H9 (cell line): ENCODE measurements at regions not wholly inside any gene's neighbourhood (a gene's known extent, or its start where the extent isn't known, plus 50 kb on each side); places are given as distances from the start of the nearest gene placed in this dataset.

Experiments used
- DNase-seq: peaks from one replicate; pipeline ENCODE4 v3.0.0-alpha.2; 2017
- H2AFZ ChIP-seq: one replicate; pipeline ENCODE4 v1.6.1; 2013; ENCODE audit warnings: mild to moderate bottlenecking, low read length, control low read depth, moderate library complexity
- H2AK5ac ChIP-seq: 2 replicates; pipeline ENCODE4 v1.6.1; 2013; ENCODE audit warnings: low read length, control low read depth, mixed read lengths; ENCODE audit not compliant: insufficient read length
- H2BK120ac ChIP-seq: one replicate; pipeline ENCODE4 v1.6.1; 2013; ENCODE audit warnings: low read depth, mild to moderate bottlenecking, low read length, control low read depth, inconsistent platforms; ENCODE audit not compliant: poor library complexity, severe bottlenecking
- H2BK12ac ChIP-seq: 2 replicates; pipeline ENCODE4 v1.6.1; 2013; ENCODE audit warnings: low read length, control low read depth, mixed read lengths, low read depth; ENCODE audit not compliant: insufficient read length
- H2BK15ac ChIP-seq: 2 replicates; pipeline ENCODE4 v1.6.1; 2013; ENCODE audit warnings: low read depth, low read length, control low read depth
- H2BK20ac ChIP-seq: one replicate; pipeline ENCODE4 v1.6.1; 2013; ENCODE audit warnings: low read depth, mild to moderate bottlenecking, low read length, control low read depth, inconsistent platforms; ENCODE audit not compliant: poor library complexity, severe bottlenecking
- H2BK5ac ChIP-seq: 2 replicates; pipeline ENCODE4 v1.6.1; 2013; ENCODE audit warnings: low read length, control low read depth, mixed read lengths; ENCODE audit not compliant: insufficient read length
- H3K14ac ChIP-seq: 2 replicates; pipeline ENCODE4 v1.6.1; 2013; ENCODE audit warnings: low read length, control low read depth; ENCODE audit not compliant: insufficient read depth
- H3K18ac ChIP-seq: 2 replicates; pipeline ENCODE4 v1.6.1; 2013; ENCODE audit warnings: low read depth, mild to moderate bottlenecking, mixed read lengths, low read length, control low read depth; ENCODE audit not compliant: insufficient read length
- H3K23ac ChIP-seq: 2 replicates; pipeline ENCODE4 v1.6.1; 2013; ENCODE audit warnings: low read length, control low read depth, mixed read lengths, low read depth; ENCODE audit not compliant: insufficient read length
- H3K23me2 ChIP-seq: 2 replicates; pipeline ENCODE4 v1.6.1; 2013; ENCODE audit warnings: low read depth, mild to moderate bottlenecking, mixed read lengths, low read length, control low read depth; ENCODE audit not compliant: insufficient read length, poor library complexity, severe bottlenecking
- H3K27ac ChIP-seq: 2 replicates; pipeline ENCODE4 v1.5.1; 2013; ENCODE audit warnings: low read length, control low read depth, mixed read lengths, low read depth; ENCODE audit not compliant: insufficient read length
- H3K27me3 ChIP-seq: 2 replicates; pipeline ENCODE4 v1.6.1; 2013; ENCODE audit warnings: low read length, control low read depth, inconsistent platforms; ENCODE audit not compliant: insufficient read depth
- H3K4ac ChIP-seq: 2 replicates; pipeline ENCODE4 v1.6.1; 2013; ENCODE audit warnings: low read depth, mild to moderate bottlenecking, control low read depth, inconsistent platforms, low read length, moderate library complexity
- H3K4me1 ChIP-seq: 2 replicates; pipeline ENCODE4 v1.6.1; 2013; ENCODE audit warnings: low read length, control low read depth, inconsistent platforms; ENCODE audit not compliant: insufficient read depth
- H3K4me2 ChIP-seq: 2 replicates; pipeline ENCODE4 v1.6.1; 2013; ENCODE audit warnings: low read length, control low read depth, mixed read lengths; ENCODE audit not compliant: insufficient read length, insufficient read depth
- H3K56ac ChIP-seq: 2 replicates; pipeline ENCODE4 v1.6.1; 2013; ENCODE audit warnings: low read depth, mild to moderate bottlenecking, mixed read lengths, low read length, control low read depth; ENCODE audit not compliant: insufficient read length
- H3K79me1 ChIP-seq: 2 replicates; pipeline ENCODE4 v1.6.1; 2013; ENCODE audit warnings: low read depth, mild to moderate bottlenecking, moderate library complexity, low read length, control low read depth, inconsistent platforms; ENCODE audit not compliant: insufficient read depth, poor library complexity, severe bottlenecking
- H3K79me2 ChIP-seq: 2 replicates; pipeline ENCODE4 v1.6.1; 2013; ENCODE audit warnings: low read length, control low read depth, inconsistent platforms; ENCODE audit not compliant: insufficient read depth
- H3K9ac ChIP-seq: 2 replicates; pipeline ENCODE4 v1.6.1; 2013; ENCODE audit warnings: low read length, control low read depth, mixed read lengths; ENCODE audit not compliant: insufficient read length; ENCODE audit errors: extremely low read depth
- H3K9me3 ChIP-seq: one replicate; pipeline ENCODE4 v1.6.1; 2013; ENCODE audit warnings: low read depth, low read length, inconsistent platforms; ENCODE audit not compliant: control insufficient read depth
- H3T11ph ChIP-seq: one replicate; pipeline ENCODE4 v1.6.1; 2013; ENCODE audit warnings: mild to moderate bottlenecking, low read length, control low read depth, inconsistent platforms
- H4K20me1 ChIP-seq: one replicate; pipeline ENCODE4 v1.6.1; 2013; ENCODE audit not compliant: control insufficient read depth, insufficient read length, insufficient read depth
- H4K5ac ChIP-seq: 2 replicates; pipeline ENCODE4 v1.6.1; 2013; ENCODE audit warnings: low read depth, mild to moderate bottlenecking, mixed read lengths, low read length, control low read depth; ENCODE audit not compliant: insufficient read length
- H4K8ac ChIP-seq: replicated peaks from 2 replicates; pipeline ENCODE4 v1.6.1; 2013; ENCODE audit warnings: low read length, control low read depth, mixed read lengths, low read depth; ENCODE audit not compliant: insufficient read length
- H4K91ac ChIP-seq: 2 replicates; pipeline ENCODE4 v1.6.1; 2013; ENCODE audit warnings: low read depth, mild to moderate bottlenecking, moderate library complexity, mixed read lengths, low read length, control low read depth; ENCODE audit not compliant: insufficient read length
- H3K27ac Mint-ChIP-seq, 3 experiments: 2 replicates in 2 of 3; 3 replicates in 1 of 3; pipeline ENCODE4 v1.8.0; 2020 to 2021; ENCODE audit warnings: mixed read lengths in 3 of 3, mild to moderate bottlenecking in 1 of 3, moderate library complexity in 1 of 3
- H3K27me3 Mint-ChIP-seq: 2 replicates; pipeline ENCODE4 v1.8.0; 2021; ENCODE audit warnings: low read depth, mild to moderate bottlenecking, moderate library complexity, mixed read lengths
- H3K36me3 Mint-ChIP-seq, 3 experiments: 2 replicates in 2 of 3; 3 replicates in 1 of 3; pipeline ENCODE4 v1.8.0; 2020 to 2021; ENCODE audit warnings: low read depth in 3 of 3, mixed read lengths in 3 of 3; ENCODE audit not compliant: insufficient read depth in 1 of 3
- H3K4me1 Mint-ChIP-seq, 2 experiments: 2 replicates each; pipeline ENCODE4 v1.8.0; 2020; ENCODE audit warnings: mixed read lengths in 2 of 2
- H3K4me3 Mint-ChIP-seq, 2 experiments: 2 replicates in 1 of 2; 3 replicates in 1 of 2; pipeline ENCODE4 v1.8.0; 2020 to 2021; ENCODE audit warnings: mild to moderate bottlenecking in 2 of 2, mixed read lengths in 2 of 2, moderate library complexity in 1 of 2
- H3K9me3 Mint-ChIP-seq, 2 experiments: 2 replicates in 1 of 2; 3 replicates in 1 of 2; pipeline ENCODE4 v1.8.0; 2020; ENCODE audit warnings: mild to moderate bottlenecking in 2 of 2, mixed read lengths in 2 of 2, moderate library complexity in 1 of 2
- CTCF ChIP-seq: fragments of 200-600 bp; sonication (generic); conservative IDR thresholded peaks from 3 replicates; pipeline ENCODE4 v1.8.0; 2021; ENCODE audit warnings: antibody characterized with exemption, mild to moderate bottlenecking
- WGBS: extraction: QIAGEN DNeasy Blood & Tissue Kit; methylation state at CpG from one replicate; pipeline ENCODE4 v1.1.7; 2013; ENCODE audit warnings: missing lambda C conversion rate, low lambda C conversion rate, mixed read lengths; ENCODE audit not compliant: insufficient read length; ENCODE audit errors: extremely low coverage; 5-methylcytosine and 5-hydroxymethylcytosine counted together

- no peak overlapping the region for H2BK15ac ChIP-seq
- H3K9me3 ChIP-seq = no peaks in the 10 kb centered on the region
- Mint-ChIP-seq H3K36me3 (no peaks in the 10 kb centered on the region; a peak in 1 of 7 replicates), H3K4me1 (no peaks in the 10 kb centered on the region), H3K9me3 (peaks cover 0 to 2% of the 10 kb centered on the region in 2 experiments; a peak in 1 of 5 replicates), H3K4me3 (no peak overlapping the region), H3K27me3 (no peaks in the 10 kb centered on the region), H3K27ac (0 out of 7 replicates have a peak overlapping the region, but pooled peaks of 1 of the 3 experiments have one; percentile 18)
- H2BK20ac ChIP-seq = no peak overlapping the region
- no peak overlapping the region for H2BK5ac ChIP-seq
- no peak overlapping the region for H3K9ac ChIP-seq
- DNase-seq = no peak
- no peak overlapping the region for H3K56ac ChIP-seq
- no peaks in the 10 kb centered on the region for H4K20me1 ChIP-seq
- H2AK5ac ChIP-seq = no peak overlapping the region
- H3K18ac ChIP-seq = no peak overlapping the region
- no peak overlapping the region for H3K27ac ChIP-seq
- H3K4me1 ChIP-seq = no peaks in the 10 kb centered on the region
- no peak overlapping the region for H2AFZ ChIP-seq
- H3K4me2 ChIP-seq = no peak overlapping the region
- H3K23me2 ChIP-seq = no peaks in the 10 kb centered on the region
- H4K5ac ChIP-seq = no peak overlapping the region
- H3K23ac ChIP-seq = no peak overlapping the region
- no peak overlapping the region for H2BK120ac ChIP-seq
- H4K8ac ChIP-seq = no peak overlapping the region
- no peaks in the 10 kb centered on the region for H3K27me3 ChIP-seq
- H3K79me2 ChIP-seq = no peaks in the 10 kb centered on the region
- H2BK12ac ChIP-seq = no peak overlapping the region
- H4K91ac ChIP-seq = no peak overlapping the region
- TF ChIP-seq CTCF = no peak
- H3K79me1 ChIP-seq = no peaks in the 10 kb centered on the region
- no peak overlapping the region for H3T11ph ChIP-seq
- no peak overlapping the region for H3K14ac ChIP-seq
- H3K4ac ChIP-seq = no peak overlapping the region
- no CpG with 5 or more reads among the region's 3 CpGs for WGBS
Observed at GRCh38 chr18:68316636-68317035, 398.3 kb downstream of the TMX3 start.
